ENCODE measurements at regions not wholly inside any gene's neighbourhood (a gene's known extent, or its start where the extent isn't known, plus 50 kb on each side); places are given as distances from the start of the nearest gene placed in this dataset.

DNA sequence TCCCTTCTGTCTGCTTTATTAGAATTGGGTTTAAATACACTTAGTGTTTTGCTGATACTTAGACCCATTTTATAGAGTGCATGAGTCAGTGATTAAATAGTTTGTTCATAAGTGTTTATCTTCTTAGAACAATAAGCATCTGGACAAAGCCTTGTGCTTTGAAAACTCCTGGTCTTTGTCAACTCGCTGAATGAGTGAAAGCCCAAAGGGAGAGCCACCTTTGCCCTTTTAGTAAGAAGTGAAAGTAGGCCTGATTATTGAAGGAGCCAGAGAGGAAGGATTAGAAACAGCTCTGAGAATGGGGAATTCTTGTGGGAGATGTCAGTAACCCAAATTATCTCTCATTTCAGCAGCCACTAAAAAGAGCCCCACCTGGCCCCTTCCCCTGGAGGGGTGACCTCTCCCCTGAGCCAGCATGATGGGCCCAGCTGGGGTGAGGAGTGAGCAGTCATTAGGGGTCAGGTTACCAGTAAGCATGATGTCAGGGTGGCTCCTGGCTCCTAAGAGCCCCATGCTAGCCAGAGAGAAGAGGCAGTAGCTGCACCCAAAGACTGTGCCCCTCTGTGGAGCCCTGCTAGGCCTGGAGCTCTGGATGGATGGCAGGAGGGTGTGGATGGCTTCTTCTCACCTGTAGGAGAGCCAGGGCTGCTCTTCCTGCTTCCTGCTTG lies 125.1 kb upstream of the E2F8 start:
- DNase-seq, result no peak

DNA sequence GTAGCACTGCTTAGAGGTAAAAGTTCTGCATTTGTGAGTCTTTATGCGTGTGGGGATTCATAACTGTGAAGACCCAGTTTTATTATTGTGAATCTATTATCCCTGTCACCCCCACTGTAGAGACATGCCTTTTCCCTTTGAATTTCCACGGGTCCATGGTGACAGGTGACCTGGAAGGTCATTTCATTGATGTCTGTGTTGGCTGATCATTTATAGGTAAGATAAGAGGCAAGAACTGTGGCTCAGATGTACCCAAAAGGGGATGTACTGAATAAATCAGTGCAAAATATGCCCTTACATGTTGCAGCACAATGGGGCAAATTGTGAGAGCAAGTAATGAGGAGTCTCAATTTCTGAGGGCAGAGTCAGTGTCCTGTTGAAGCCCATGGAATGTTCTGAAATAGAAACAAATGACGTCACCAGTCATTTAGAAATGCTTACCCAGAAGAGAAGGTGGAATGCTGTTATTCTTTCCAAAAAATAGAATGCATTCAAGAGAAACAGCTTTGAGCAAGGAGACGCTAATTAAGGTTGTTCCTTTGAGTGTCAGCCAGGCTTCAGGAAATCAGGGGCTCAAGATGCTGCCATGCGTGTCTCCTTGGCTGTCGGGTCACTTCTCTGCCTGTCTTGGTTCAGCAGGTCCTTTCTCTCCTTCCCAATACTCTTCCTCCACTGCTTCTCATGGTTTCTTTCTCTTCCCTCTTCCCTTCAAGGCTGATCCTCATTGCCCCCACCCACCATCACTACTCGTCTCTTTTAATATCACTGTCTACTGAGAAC lies 118.7 kb upstream of the E2F8 start:
- DNase-seq, result no peak

DNA sequence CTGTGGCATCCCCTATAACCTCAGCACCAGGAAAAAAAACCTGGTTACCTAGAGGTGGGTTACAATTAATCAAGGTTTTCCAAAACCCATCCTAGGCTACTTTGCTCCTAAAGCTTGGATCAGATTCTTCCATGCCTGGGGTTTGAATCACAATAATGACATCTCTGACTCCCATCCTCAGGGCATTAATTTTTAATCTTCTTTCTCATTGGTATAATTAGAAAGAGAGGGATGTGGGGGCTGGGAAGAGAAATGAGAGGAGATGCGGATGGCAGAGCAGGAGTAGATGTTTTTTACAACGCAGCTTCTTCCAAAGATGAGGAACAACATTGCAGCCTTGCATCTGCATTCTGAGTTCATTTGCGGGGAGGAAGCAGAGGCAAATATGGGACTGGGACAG lies 117.2 kb upstream of the E2F8 start:
- no peak for DNase-seq

DNA sequence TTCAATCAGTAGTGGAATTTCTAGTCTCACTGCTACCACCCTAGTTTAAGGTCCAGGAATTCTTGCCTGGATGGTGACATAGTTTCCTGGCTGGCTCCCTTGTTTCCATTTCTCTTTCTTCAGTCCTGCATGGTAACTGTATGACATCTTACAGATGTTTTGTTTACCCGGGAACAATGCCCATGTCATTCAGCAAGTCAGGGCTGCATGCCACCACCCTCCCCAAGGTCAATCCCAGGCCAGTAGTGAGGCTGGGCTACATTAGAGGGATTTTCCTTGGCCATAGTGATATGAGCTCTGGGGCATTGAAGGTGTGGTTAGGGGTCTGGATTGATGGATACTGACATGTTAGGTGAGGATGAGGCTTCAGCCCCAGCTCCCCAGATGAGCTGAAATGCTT lies 114.9 kb upstream of the E2F8 start:
- DNase-seq, result no peak

DNA sequence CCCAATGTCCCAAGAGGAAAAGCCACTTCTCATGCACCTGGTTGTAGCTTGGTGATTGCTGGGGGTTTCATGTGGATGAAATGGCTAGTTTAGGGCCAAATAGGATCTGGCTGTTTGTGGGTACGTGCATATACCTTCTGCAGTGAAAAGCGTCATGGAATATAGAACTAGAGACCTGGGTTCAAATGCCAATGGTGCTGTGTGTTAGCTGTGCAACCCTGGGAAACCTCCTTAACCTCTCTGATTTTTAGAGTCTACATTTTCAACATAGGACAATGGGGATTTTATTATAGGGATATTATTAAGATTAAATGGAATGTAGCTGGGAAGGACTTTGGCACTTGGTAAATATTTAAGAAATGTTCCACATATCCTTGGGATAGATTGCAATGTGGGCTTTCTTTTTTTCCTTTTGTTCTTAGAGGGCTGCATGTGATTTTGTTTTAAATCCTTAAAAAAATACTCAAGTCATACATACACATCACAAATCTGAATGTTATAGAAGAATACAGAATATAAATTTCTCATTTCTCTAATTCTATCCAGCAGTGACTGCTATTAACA lies 112.6 kb upstream of the E2F8 start:
- no peak for DNase-seq

DNA sequence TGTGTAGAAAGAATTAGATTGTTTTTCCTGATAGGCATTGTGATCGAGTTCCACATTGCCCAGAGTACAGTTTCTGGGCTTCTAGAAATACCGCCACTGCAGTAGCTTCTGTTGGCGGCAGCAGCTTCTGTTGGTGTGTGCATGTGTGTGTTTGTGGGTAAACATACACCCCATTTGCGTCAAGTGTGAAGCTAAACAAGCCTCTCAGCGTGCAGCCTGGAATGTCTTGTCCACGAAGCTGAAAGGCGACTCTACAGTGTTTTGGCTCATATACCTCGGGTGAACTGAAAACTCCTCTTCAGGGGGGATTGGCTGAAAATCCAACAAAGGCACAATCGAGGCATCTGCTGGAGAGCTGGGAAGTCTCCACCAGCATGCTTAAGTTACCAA lies 112.0 kb upstream of the E2F8 start:
- no peak for DNase-seq

DNA sequence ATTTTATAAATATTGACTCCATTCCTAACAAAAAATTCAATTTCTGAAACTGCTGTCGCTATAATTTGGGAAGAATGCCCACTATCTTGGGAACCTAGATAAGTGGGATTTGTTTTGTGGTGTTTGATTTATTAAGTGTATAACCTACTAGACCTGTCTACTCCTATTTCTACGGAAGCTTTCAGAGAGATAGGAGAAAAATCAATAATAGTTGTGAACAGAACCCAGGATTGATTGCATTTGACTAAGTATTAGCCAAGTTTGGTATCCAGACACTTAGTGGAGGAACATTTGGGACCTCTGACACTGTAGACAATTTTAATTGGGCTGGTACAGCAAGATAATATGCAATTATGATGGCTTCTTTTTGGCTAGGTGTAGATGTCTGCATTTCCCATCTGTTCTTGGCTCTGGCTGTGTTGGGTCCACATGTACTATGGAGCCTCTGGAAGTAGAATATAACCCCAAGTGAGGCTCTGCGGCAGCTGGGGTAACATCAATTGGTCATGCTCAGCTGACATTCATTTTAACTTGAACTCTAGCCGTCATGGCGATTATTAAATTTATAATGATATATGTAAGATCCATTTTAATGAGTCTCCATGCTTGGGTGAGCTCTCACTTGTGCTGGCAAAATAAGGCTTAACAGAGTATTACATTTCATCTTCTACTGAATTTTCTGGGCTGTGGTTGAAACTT lies 111.5 kb upstream of the E2F8 start:
- no peak for DNase-seq

DNA sequence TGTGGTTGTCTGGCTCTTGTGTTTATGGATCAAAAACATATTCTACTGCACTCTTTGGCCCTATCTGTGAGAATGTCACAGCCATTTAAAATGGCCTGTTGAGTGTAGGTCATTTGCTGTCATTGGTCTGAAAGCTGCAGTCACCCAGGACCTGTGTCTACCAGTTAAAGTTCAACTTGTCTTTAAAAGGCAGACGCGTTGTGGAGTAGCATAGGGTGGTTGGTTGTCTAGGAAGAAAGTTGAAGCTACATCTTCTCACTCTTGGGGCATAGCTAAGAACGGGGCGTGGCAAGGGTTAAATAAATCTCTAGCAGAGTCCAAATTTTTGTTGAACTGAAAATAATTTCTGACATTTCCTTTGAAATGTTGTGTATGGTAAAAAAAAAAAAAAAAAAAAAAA lies 110.7 kb upstream of the E2F8 start:
- DNase-seq, result no peak

DNA sequence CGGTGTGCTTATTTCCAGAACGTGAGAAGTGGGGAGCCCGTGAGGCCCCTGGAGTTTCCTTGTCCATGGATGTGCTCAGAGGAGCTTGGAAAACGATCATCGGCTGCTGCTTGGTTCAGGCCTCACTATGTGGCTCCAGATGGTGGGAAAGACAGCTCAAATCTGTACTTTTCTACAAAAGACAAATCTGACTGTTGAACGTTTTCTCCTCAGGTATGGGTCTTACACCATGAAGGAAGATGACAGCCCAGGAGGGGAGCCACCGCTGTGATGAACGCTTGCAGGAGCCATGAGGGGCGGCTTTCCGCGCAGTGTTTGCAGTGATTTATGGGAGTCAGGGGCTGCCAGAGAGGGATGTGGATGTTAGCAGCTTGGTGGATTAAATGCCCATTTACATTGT lies 109.4 kb upstream of the E2F8 start:
- DNase-seq, result no peak

DNA sequence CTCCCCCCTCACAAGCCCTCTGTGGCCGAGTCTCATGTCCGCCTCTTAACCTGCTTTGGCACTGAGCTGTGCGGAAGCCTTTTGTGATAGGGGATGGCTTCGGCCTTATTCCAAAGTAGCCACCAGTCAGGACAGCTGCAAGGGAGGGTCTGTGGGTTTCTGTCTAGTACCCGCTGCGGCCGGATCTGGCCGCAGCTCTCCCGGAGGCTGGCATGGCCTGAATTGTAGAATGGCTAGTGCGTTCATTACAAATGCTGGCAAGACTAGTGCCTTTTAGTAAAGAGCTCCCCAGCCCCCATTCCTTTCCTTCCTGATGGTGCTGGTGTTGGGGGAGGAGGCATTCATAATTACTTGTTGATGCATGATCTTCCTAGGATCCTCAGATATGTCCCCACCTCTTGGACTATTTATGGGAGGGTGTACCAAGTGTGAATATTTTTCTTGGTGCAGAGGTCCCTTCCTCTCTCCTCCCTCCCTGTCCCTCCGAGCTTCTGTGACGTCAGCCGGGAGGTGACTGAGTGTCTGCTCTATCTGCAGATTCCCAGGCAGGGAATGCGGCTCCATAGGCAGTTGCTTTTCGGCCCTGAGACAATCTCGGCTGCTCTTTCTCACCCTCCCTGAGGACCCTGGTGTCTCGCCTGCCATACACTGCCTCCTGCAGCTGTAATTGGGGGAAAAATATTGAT lies 108.7 kb upstream of the E2F8 start:
- DNase-seq, result no peak

DNA sequence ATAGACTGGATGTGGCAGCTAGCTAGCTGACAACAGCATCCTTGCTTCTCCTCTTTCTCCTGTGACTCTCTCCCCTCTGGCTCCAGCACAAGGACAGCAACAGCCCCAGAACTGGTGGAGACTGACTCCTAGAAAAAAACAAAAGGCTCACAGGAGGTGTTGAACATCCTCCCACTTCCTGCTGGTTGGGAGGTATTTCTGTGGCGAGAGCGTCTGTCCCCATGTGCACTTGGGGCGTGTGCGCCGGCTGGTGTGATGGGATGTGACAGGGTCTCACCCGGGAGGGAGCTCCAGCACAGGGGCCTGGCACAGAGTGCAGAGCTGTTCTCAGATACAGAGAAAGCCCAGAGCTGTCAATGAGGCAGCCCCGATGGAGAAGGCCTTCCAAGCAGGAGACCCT lies 107.2 kb upstream of the E2F8 start:
- no peak for DNase-seq

DNA sequence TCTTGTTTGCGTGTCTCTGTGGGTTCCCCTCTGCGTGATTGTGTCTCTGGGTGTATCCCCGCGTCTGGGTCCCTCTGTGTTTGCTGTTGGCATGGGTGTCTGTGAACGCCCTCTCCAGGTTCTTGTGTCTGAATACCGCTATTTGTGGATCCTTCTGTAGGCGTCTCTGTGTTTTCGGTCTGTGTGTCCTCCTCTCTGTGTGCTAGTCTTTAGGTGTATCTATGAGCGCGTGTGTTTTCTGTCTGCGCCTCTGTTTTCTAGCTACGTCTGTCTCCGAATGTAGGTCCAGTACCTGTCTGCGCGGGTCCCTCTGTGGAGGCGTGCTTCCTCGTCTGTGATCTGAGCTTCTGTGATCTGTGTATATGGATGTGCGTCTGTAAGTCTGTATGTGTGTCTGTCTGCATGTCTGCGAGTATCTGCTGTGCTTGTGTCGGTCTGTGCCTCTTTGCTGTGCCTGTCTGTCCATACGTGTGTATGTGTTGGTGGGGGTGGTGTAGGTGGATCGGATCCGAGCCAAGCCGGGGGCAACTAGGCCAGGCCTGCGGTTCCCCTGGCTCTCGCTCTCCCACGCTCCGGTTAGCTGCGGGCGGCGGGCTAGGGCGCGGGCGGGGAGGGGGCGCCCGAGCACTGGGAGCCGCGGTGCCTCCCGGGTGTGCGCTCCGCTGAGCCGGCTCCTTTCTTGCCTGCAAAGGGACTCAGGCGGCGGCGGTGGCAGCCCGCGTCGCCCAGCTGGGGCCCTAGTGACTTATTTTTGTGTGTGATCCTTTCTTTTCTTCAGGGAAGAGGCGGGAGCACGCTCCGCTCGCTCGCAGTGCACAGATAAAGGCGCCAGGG lies 105.3 kb upstream of the E2F8 start:
- no peak for DNase-seq

DNA sequence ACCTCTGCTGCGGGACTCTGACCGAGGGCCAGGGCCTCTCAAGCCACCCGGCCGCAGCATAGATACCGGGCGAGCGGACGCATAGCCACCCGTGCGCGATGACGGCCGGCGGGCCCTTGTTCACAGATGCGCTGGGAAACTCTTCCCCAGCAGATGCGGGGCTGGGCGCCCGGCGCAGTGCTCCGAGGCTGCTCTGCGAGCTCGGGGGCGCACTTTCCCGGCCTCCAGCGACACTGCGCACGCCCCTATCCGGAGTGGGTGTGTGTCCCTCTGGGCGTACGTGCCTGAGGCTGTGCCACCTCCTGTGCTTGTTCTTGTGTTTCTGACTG lies 104.7 kb upstream of the E2F8 start:
- no peak for DNase-seq

DNA sequence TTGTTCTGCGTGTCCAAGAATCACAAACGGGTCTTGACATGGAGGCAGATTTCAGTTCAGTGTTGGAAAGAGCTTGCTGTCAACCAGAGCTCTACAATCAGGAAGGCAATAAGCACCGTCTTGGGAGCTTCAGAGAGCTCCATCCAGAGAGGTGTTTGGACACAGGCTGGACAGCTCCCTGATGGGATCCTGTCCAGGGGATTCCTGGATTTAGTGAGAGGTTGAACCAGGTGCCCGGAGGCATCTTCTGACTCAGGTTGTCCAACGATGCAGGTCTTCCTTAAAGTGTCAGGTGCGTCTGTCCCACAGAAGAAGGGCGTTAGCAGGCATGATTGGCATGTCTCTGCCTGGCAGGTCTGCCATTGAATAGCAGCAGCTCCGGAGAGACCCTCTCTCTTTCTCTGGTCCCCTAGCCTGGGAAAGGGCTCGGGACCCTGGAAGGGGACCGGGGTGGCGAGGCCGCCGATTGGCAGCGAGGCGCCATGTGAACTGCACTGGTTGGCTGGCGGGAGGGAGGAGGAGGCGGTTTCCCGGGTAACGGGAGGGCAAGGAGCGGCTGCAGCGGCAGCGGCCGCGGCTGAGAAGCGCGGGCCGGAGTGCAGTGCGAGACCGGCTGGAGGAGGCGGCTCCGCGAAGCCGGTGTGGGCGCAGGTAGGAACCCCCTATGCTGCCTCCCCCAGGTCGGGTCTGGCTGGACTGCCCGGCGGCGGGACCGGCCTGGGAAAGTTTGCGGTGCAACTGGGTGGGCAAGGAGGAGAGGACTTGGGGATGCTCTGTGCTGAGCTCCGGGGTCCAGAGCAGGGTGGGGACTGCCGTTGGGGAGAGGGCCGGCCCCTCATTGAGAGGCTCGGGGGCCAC lies 104.1 kb upstream of the E2F8 start:
- no peak for DNase-seq

DNA sequence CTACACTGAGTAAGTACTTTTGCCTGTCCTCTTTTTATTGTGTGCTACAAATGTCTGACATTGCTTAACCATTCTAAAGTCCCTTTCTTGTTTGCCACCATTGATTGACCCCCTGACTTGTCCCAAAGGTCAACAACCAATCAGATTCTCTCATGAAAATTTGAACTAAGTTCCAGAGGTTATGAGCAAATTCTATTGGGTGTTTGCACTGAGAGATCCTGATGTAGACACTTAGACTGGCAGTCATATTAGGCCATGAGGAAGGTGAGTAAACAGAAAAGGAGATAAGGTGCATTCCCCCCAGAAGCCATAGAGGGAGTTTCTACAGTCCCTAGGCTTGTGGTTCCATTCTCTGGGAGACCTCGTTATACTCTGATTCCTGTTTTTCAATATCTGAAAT lies 101.3 kb upstream of the E2F8 start:
- DNase-seq, result no peak

DNA sequence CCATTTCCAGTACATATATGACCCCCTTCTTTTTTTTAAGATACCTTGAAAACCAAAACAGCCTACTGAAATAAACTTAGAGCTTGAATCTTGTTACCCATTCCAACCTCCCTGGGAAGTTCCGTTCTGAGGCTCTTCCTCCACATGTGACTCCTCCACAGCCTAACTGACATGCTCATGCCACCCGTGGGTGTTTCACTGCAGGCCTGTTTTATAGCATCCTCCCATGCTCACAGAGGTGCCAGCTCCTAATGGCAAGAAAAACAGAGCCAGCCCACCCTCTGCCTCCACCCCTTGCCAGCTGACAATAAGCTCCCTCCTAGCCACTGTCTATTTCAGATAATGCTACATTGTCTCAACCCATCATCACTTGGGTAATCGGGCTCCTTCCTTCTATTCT lies 97.6 kb upstream of the E2F8 start:
- DNase-seq, result no peak

DNA sequence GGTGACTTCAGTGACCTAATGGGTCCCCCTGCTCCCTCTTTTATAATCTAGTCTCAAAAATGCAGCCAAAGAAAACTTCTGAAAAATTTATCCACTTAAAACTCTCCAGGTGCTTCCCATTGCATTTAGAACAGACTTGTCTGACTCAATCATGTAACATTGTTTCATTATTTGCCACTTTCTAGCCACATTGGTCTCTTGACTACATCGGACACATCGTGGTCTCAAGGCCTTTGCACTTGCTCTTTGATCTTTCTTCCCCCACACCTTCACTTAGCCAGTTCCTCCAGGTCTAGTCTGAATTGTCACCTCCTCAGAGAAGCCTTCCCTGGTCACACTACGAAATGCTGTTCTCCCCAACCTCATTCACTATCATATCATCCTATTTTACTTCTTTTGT lies 97.0 kb upstream of the E2F8 start:
- no peak for DNase-seq

DNA sequence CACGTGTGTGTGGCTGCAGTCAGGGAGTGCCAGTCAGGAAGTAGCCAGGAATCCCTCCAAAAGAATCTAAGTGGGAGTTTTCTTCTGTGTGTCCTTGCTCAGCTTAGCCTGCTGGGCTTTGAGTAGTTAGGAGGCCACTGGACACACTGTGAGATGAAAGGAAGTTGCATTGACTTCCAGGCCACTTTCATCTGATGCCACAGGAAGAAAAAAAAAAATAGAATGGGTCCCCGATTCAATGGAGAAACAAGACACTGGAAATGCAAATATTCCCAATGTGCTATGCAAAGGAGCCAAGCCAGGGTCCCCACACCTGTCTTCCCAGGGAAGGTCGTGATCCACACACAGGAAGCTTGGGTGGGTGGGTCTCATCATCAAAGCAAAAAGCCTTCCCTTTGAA lies 95.6 kb upstream of the E2F8 start:
- DNase-seq, result no peak

DNA sequence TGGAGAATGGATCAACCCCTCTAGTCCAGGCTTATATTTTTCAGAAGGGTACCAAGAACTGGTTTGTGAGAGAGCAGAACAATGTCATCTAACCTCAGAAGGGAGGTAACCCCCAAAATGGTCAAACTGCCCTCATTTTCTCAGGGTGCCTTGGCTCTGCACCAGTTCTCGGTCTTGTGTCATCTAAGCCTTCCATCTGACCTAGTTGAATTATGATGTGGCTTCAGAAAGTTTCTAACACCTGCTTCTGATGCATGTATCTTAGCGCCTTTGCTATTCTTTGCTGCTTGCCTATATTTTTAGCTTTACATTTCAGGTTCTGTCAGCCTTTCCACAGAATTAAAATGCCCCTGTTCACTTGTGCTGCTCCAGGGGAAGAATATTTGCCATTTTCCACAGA lies 91.7 kb upstream of the E2F8 start:
- no peak for DNase-seq

DNA sequence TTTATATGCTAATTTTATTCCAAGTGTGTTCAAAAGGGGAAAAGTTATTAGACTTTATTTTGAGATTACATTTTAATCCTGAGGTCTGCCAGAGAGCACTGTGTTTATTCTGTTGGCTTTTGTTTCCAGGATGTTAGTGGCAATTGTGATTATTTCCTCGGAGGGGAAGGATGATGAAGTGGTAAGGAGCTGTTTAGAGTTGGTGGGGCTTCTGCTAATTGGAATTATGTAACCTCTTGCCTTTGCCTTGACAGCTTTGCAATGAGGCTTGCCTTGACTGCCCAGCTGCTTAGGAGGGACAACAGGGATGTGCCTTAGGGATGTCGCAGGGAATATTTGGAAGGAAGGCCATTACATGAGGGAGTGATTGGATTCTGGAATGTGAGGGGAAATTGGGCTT lies 89.7 kb upstream of the E2F8 start:
- DNase-seq, result no peak

DNA sequence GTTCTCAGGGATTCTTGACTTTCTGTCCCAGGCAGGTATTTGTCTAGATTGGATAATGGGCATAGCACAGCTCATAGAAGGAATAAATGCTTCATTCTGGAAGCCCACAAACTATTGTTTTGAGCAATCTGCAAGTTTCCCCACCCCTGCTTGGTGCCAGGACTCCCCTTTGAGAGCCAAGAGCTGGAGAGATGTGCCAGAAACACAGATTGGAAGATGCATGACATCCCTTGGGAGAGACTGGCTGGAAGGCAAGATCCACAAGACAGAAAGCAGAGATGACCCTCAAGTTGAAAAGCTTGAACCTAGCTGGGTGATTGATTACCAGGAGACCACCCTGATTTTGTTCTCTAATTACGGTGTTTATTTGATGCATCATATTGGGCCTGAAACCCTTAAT lies 89.2 kb upstream of the E2F8 start:
- DNase-seq, result no peak

Measured in hindlimb muscle (tissue), 1 donor.